ENCODE measurements at regions not wholly inside any gene's neighbourhood (a gene's known extent, or its start where the extent isn't known, plus 50 kb on each side); places are given as distances from the start of the nearest gene placed in this dataset.

GRCh38 chr6:11486959-11487358, 50.6 kb upstream of the TMEM170B start:
- no peak for DNase-seq (ENCODE audit: low read depth in 6 of 9, low spot score in 9 of 9)
- Histone ChIP-seq H3K27ac (ENCODE audit: low read depth in 1 of 2, low read length in 1 of 2) (no peak overlapping the region), H3K4me1 (ENCODE audit: control insufficient read depth in 2 of 2, insufficient read depth in 2 of 2, low read length in 2 of 2) (no peaks in the 10 kb centered on the region), H3K36me3 (ENCODE audit: control insufficient read depth in 2 of 2, insufficient read depth in 2 of 2, low read length in 1 of 2) (no peaks in the 10 kb centered on the region), H3K27me3 (ENCODE audit: control insufficient read depth in 2 of 2, insufficient read depth in 1 of 2, low read length in 1 of 2) (no peaks in the 10 kb centered on the region), H3K9me3 (ENCODE audit: control insufficient read depth in 2 of 2, insufficient read depth in 1 of 2, low read length in 1 of 2) (no peaks in the 10 kb centered on the region), H3K4me3 (ENCODE audit: low read length in 2 of 2) (no peak overlapping the region)
- WGBS, result 95% methylated on average over 2 of the region's 2 CpGs

- Histone ChIP-seq H3K27me3 (ENCODE audit: control insufficient read depth in 2 of 2, insufficient read depth in 1 of 2, low read length in 1 of 2) (no peaks in the 10 kb centered on the region), H3K9me3 (ENCODE audit: control insufficient read depth in 2 of 2, insufficient read depth in 1 of 2, low read length in 1 of 2) (no peaks in the 10 kb centered on the region), H3K4me1 (ENCODE audit: control insufficient read depth in 2 of 2, insufficient read depth in 2 of 2, low read length in 2 of 2) (no peaks in the 10 kb centered on the region), H3K36me3 (ENCODE audit: control insufficient read depth in 2 of 2, insufficient read depth in 2 of 2, low read length in 1 of 2) (no peaks in the 10 kb centered on the region), H3K27ac (ENCODE audit: low read depth in 1 of 2, low read length in 1 of 2) (no peak overlapping the region), H3K4me3 (ENCODE audit: low read length in 2 of 2) (no peak overlapping the region)
- WGBS, result 97% methylated on average over 7 of the region's 7 CpGs
- no peak for DNase-seq (ENCODE audit: low read depth in 6 of 9, low spot score in 9 of 9)
Measured at GRCh38 chr6:11486486-11486885, 51.1 kb upstream of the TMEM170B start.

- no peaks in the 10 kb centered on the region for H3K9me3 ChIP-seq (ENCODE audit: control insufficient read depth in 2 of 2, insufficient read depth in 1 of 2, low read length in 1 of 2)
- H3K27me3 ChIP-seq (ENCODE audit: control insufficient read depth in 2 of 2, insufficient read depth in 1 of 2, low read length in 1 of 2), result no peaks in the 10 kb centered on the region
- H3K36me3 ChIP-seq (ENCODE audit: control insufficient read depth in 2 of 2, insufficient read depth in 2 of 2, low read length in 1 of 2), result no peaks in the 10 kb centered on the region
- 95% methylated on average over 2 of the region's 2 CpGs for WGBS
- no peak overlapping the region for H3K27ac ChIP-seq (ENCODE audit: low read depth in 1 of 2, low read length in 1 of 2)
- H3K4me3 ChIP-seq (ENCODE audit: low read length in 2 of 2), result no peak overlapping the region
- H3K4me1 ChIP-seq (ENCODE audit: control insufficient read depth in 2 of 2, insufficient read depth in 2 of 2, low read length in 2 of 2), result no peaks in the 10 kb centered on the region
- DNase-seq (ENCODE audit: low read depth in 6 of 9, low spot score in 9 of 9), result no peak
Measured at GRCh38 chr6:11486051-11486450, 51.5 kb upstream of the TMEM170B start.

GRCh38 chr6:11485271-11485670, 52.3 kb upstream of the TMEM170B start:
- 94% methylated on average over 4 of the region's 4 CpGs for WGBS
- no peak for DNase-seq (ENCODE audit: low read depth in 6 of 9, low spot score in 9 of 9)
- H3K27ac ChIP-seq (ENCODE audit: low read depth in 1 of 2, low read length in 1 of 2), result no peak overlapping the region
- no peaks in the 10 kb centered on the region for H3K27me3 ChIP-seq (ENCODE audit: control insufficient read depth in 2 of 2, insufficient read depth in 1 of 2, low read length in 1 of 2)
- no peaks in the 10 kb centered on the region for H3K9me3 ChIP-seq (ENCODE audit: control insufficient read depth in 2 of 2, insufficient read depth in 1 of 2, low read length in 1 of 2)
- H3K4me3 ChIP-seq (ENCODE audit: low read length in 2 of 2), result no peak overlapping the region
- no peaks in the 10 kb centered on the region for H3K4me1 ChIP-seq (ENCODE audit: control insufficient read depth in 2 of 2, insufficient read depth in 2 of 2, low read length in 2 of 2)
- H3K36me3 ChIP-seq (ENCODE audit: control insufficient read depth in 2 of 2, insufficient read depth in 2 of 2, low read length in 1 of 2), result no peaks in the 10 kb centered on the region

DNA sequence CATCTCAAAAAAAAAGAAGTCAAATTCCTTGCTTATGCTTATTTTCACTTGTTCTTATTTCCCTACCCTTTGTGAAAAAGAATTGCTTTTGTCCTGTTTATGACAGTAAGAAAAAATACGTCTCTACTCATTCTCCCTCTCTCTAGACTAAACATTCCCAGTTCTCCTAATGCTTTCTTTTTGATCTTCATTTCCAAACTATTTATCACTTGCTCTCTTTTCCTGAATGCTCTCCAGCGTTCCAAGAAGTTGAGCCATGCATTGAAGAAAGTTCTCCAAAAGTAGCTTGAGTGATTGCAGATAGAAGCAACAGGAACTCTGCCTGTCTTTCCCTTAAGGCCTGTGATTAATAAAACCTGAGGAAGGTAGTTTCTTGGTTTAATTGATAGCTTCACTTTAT, 53.1 kb upstream of the TMEM170B start:
- WGBS, result 98% methylated on average over 2 of the region's 2 CpGs
- no peak overlapping the region for H3K27ac ChIP-seq (ENCODE audit: low read depth in 1 of 2, low read length in 1 of 2)
- no peak for DNase-seq (ENCODE audit: low read depth in 6 of 9, low spot score in 9 of 9)
- H3K36me3 ChIP-seq (ENCODE audit: control insufficient read depth in 2 of 2, insufficient read depth in 2 of 2, low read length in 1 of 2), result no peaks in the 10 kb centered on the region
- H3K27me3 ChIP-seq (ENCODE audit: control insufficient read depth in 2 of 2, insufficient read depth in 1 of 2, low read length in 1 of 2), result no peaks in the 10 kb centered on the region
- H3K4me3 ChIP-seq (ENCODE audit: low read length in 2 of 2), result no peak overlapping the region
- H3K4me1 ChIP-seq (ENCODE audit: control insufficient read depth in 2 of 2, insufficient read depth in 2 of 2, low read length in 2 of 2), result no peaks in the 10 kb centered on the region
- H3K9me3 ChIP-seq (ENCODE audit: control insufficient read depth in 2 of 2, insufficient read depth in 1 of 2, low read length in 1 of 2), result no peaks in the 10 kb centered on the region

- H3K4me1 ChIP-seq (ENCODE audit: control insufficient read depth in 2 of 2, insufficient read depth in 2 of 2, low read length in 2 of 2), result no peaks in the 10 kb centered on the region
- 78% methylated on average over 3 of the region's 3 CpGs for WGBS
- no peaks in the 10 kb centered on the region for H3K27me3 ChIP-seq (ENCODE audit: control insufficient read depth in 2 of 2, insufficient read depth in 1 of 2, low read length in 1 of 2)
- DNase-seq (ENCODE audit: low read depth in 6 of 9, low spot score in 9 of 9), result no peak
- no peak overlapping the region for H3K27ac ChIP-seq (ENCODE audit: low read depth in 1 of 2, low read length in 1 of 2)
- no peaks in the 10 kb centered on the region for H3K9me3 ChIP-seq (ENCODE audit: control insufficient read depth in 2 of 2, insufficient read depth in 1 of 2, low read length in 1 of 2)
- H3K4me3 ChIP-seq (ENCODE audit: low read length in 2 of 2), result no peak overlapping the region
- no peaks in the 10 kb centered on the region for H3K36me3 ChIP-seq (ENCODE audit: control insufficient read depth in 2 of 2, insufficient read depth in 2 of 2, low read length in 1 of 2)
Measured at GRCh38 chr6:11482616-11483015, 54.9 kb upstream of the TMEM170B start.

DNA sequence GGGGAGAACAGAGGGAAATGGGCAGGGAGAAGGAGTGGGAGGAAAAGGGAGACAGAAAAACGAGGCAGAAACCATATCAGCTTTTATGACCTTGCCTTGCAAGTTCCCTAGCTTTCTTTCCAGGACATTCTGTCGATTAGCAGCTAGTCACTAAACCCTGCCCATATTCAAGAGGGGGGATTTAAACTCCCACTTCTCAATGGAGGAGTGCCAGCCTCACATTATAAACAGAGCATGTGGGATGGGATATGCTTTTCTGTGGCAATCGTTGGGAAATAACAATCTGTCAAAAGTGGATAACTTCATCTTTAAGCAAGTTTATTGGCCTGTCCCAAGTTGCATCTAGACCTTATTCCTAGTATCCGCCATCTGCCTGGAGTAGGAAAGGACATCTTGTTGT, 57.0 kb upstream of the TMEM170B start:
- no peaks in the 10 kb centered on the region for H3K4me1 ChIP-seq (ENCODE audit: control insufficient read depth in 2 of 2, insufficient read depth in 2 of 2, low read length in 2 of 2)
- 69% methylated on average over 4 of the region's 4 CpGs for WGBS
- H3K4me3 ChIP-seq (ENCODE audit: low read length in 2 of 2), result no peak overlapping the region
- no peaks in the 10 kb centered on the region for H3K36me3 ChIP-seq (ENCODE audit: control insufficient read depth in 2 of 2, insufficient read depth in 2 of 2, low read length in 1 of 2)
- DNase-seq (ENCODE audit: low read depth in 6 of 9, low spot score in 9 of 9), result no peak
- no peaks in the 10 kb centered on the region for H3K9me3 ChIP-seq (ENCODE audit: control insufficient read depth in 2 of 2, insufficient read depth in 1 of 2, low read length in 1 of 2)
- H3K27ac ChIP-seq (ENCODE audit: low read depth in 1 of 2, low read length in 1 of 2), result no peak overlapping the region
- H3K27me3 ChIP-seq (ENCODE audit: control insufficient read depth in 2 of 2, insufficient read depth in 1 of 2, low read length in 1 of 2), result no peaks in the 10 kb centered on the region

GRCh38 chr6:11479296-11479695, 58.3 kb upstream of the TMEM170B start:
- Histone ChIP-seq H3K27ac (ENCODE audit: low read depth in 1 of 2, low read length in 1 of 2) (no peak overlapping the region), H3K4me3 (ENCODE audit: low read length in 2 of 2) (no peak overlapping the region), H3K9me3 (ENCODE audit: control insufficient read depth in 2 of 2, insufficient read depth in 1 of 2, low read length in 1 of 2) (no peaks in the 10 kb centered on the region), H3K27me3 (ENCODE audit: control insufficient read depth in 2 of 2, insufficient read depth in 1 of 2, low read length in 1 of 2) (no peaks in the 10 kb centered on the region), H3K36me3 (ENCODE audit: control insufficient read depth in 2 of 2, insufficient read depth in 2 of 2, low read length in 1 of 2) (no peaks in the 10 kb centered on the region), H3K4me1 (ENCODE audit: control insufficient read depth in 2 of 2, insufficient read depth in 2 of 2, low read length in 2 of 2) (no peaks in the 10 kb centered on the region)
- no peak for DNase-seq (ENCODE audit: low read depth in 6 of 9, low spot score in 9 of 9)
- WGBS, result 95% methylated on average over 1 of the region's 1 CpG

GRCh38 chr6:11478586-11478985, 59.0 kb upstream of the TMEM170B start:
- Histone ChIP-seq H3K27me3 (ENCODE audit: control insufficient read depth in 2 of 2, insufficient read depth in 1 of 2, low read length in 1 of 2) (no peaks in the 10 kb centered on the region), H3K36me3 (ENCODE audit: control insufficient read depth in 2 of 2, insufficient read depth in 2 of 2, low read length in 1 of 2) (no peaks in the 10 kb centered on the region), H3K4me1 (ENCODE audit: control insufficient read depth in 2 of 2, insufficient read depth in 2 of 2, low read length in 2 of 2) (no peaks in the 10 kb centered on the region), H3K9me3 (ENCODE audit: control insufficient read depth in 2 of 2, insufficient read depth in 1 of 2, low read length in 1 of 2) (no peaks in the 10 kb centered on the region), H3K27ac (ENCODE audit: low read depth in 1 of 2, low read length in 1 of 2) (no peak overlapping the region), H3K4me3 (ENCODE audit: low read length in 2 of 2) (no peak overlapping the region)
- 84% methylated on average over 7 of the region's 7 CpGs for WGBS
- DNase-seq (ENCODE audit: low read depth in 6 of 9, low spot score in 9 of 9), result no peak

- Histone ChIP-seq H3K27ac (ENCODE audit: low read depth in 1 of 2, low read length in 1 of 2) (no peak overlapping the region), H3K4me1 (ENCODE audit: control insufficient read depth in 2 of 2, insufficient read depth in 2 of 2, low read length in 2 of 2) (no peaks in the 10 kb centered on the region), H3K36me3 (ENCODE audit: control insufficient read depth in 2 of 2, insufficient read depth in 2 of 2, low read length in 1 of 2) (no peaks in the 10 kb centered on the region), H3K9me3 (ENCODE audit: control insufficient read depth in 2 of 2, insufficient read depth in 1 of 2, low read length in 1 of 2) (no peaks in the 10 kb centered on the region), H3K27me3 (ENCODE audit: control insufficient read depth in 2 of 2, insufficient read depth in 1 of 2, low read length in 1 of 2) (no peaks in the 10 kb centered on the region), H3K4me3 (ENCODE audit: low read length in 2 of 2) (no peak overlapping the region)
- DNase-seq (ENCODE audit: low read depth in 6 of 9, low spot score in 9 of 9), result no peak
Measured at GRCh38 chr6:11475016-11475415, 62.5 kb upstream of the TMEM170B start.

Measured in thymus (tissue), 11 donors.